Thymus (tissue), 11 donors: ENCODE measurements at regions not wholly inside any gene's neighbourhood (a gene's known extent, or its start where the extent isn't known, plus 50 kb on each side); places are given as distances from the start of the nearest gene placed in this dataset.
"Not testable (repeated sequence)": the region's sequence is repeated elsewhere in the genome, so short reads cannot be mapped to it uniquely, and the experiment has no call there.

ENCODE experiments used
- DNase-seq, 9 donors: peaks; one replicate each; pipeline ENCODE4 v3.0.0-alpha.2; 2013; ENCODE audit warnings: low spot score in 9 of 9, low read depth in 6 of 9, missing footprints in 1 of 9
- H3K27ac ChIP-seq, 2 donors: one replicate each; pipeline ENCODE4 v1.5.1; 2013; ENCODE audit warnings: control low read depth in 1 of 2, low read depth in 1 of 2, low read length in 1 of 2, mild to moderate bottlenecking in 1 of 2, moderate library complexity in 1 of 2
- H3K27me3 ChIP-seq, 2 donors: one replicate each; pipeline ENCODE4 v1.5.1; 2013; ENCODE audit warnings: low read length in 1 of 2; ENCODE audit not compliant: control insufficient read depth in 2 of 2, insufficient read depth in 1 of 2
- H3K36me3 ChIP-seq, 2 donors: one replicate each; pipeline ENCODE4 v1.5.1; 2013; ENCODE audit warnings: low read length in 1 of 2, mild to moderate bottlenecking in 1 of 2, moderate library complexity in 1 of 2; ENCODE audit not compliant: control insufficient read depth in 2 of 2, insufficient read depth in 2 of 2
- H3K4me1 ChIP-seq, 2 donors: one replicate each; pipeline ENCODE4 v1.5.1; 2013; ENCODE audit warnings: low read length in 2 of 2; ENCODE audit not compliant: control insufficient read depth in 2 of 2, insufficient read depth in 2 of 2
- H3K4me3 ChIP-seq, 2 donors: one replicate each; pipeline ENCODE4 v1.5.1; 2013; ENCODE audit warnings: low read length in 2 of 2, control low read depth in 1 of 2, mild to moderate bottlenecking in 1 of 2
- H3K9me3 ChIP-seq, 2 donors: one replicate each; pipeline ENCODE4 v1.5.1; 2013; ENCODE audit warnings: low read length in 1 of 2, mild to moderate bottlenecking in 1 of 2; ENCODE audit not compliant: control insufficient read depth in 2 of 2, insufficient read depth in 1 of 2
- WGBS: extraction: QIAGEN DNeasy Blood & Tissue Kit; methylation state at CpG from one replicate; pipeline ENCODE4 v1.1.7; 2013; 5-methylcytosine and 5-hydroxymethylcytosine counted together
- donor health status: healthy.

GRCh38 chr6:105691971-105692370 is 289.1 kb upstream of the PREP start:
- Histone ChIP-seq H3K36me3 (no peaks in the 10 kb centered on the region), H3K4me3 (no peak overlapping the region), H3K27me3 (peaks cover 0 to 2% of the 10 kb centered on the region in 2 donors), H3K27ac (no peak overlapping the region), H3K9me3 (peaks cover 0 to 4% of the 10 kb centered on the region in 2 donors), H3K4me1 (no peaks in the 10 kb centered on the region)
- no peak for DNase-seq
- WGBS, result 91% methylated on average over 2 of the region's 2 CpGs

- Histone ChIP-seq H3K27me3 (peaks cover 0 to 2% of the 10 kb centered on the region in 2 donors), H3K4me3 (no peak overlapping the region), H3K36me3 (no peaks in the 10 kb centered on the region), H3K27ac (no peak overlapping the region), H3K4me1 (no peaks in the 10 kb centered on the region), H3K9me3 (peaks cover 0 to 8% of the 10 kb centered on the region in 2 donors)
- WGBS, result 97% methylated on average over 3 of the region's 3 CpGs
- no peak for DNase-seq
Observed at GRCh38 chr6:105691081-105691480, 288.2 kb upstream of the PREP start.

GRCh38 chr6:105688573-105688972 is 285.7 kb upstream of the PREP start:
- H3K9me3 ChIP-seq, result peaks cover 0 to 8% of the 10 kb centered on the region in 2 donors
- no peak overlapping the region for H3K4me3 ChIP-seq
- no peak overlapping the region for H3K27ac ChIP-seq
- no peaks in the 10 kb centered on the region for H3K4me1 ChIP-seq
- H3K36me3 ChIP-seq, result no peaks in the 10 kb centered on the region
- DNase-seq, result peak in 1 of 9 donors; percentile 18
- peaks cover 0 to 2% of the 10 kb centered on the region in 2 donors for H3K27me3 ChIP-seq
- WGBS, result 93% methylated on average over 1 of the region's 1 CpG

- not testable (repeated sequence) for H3K27ac ChIP-seq, H3K4me3 ChIP-seq, H3K36me3 ChIP-seq, DNase-seq, H3K9me3 ChIP-seq, H3K4me1 ChIP-seq, H3K27me3 ChIP-seq
- WGBS, result 41% methylated on average over 1 of the region's 1 CpG
Observed at GRCh38 chr6:105686793-105687192, 283.9 kb upstream of the PREP start.

- DNase-seq, result no peak
- Histone ChIP-seq H3K36me3 (no peaks in the 10 kb centered on the region), H3K4me1 (no peaks in the 10 kb centered on the region), H3K27ac (no peak overlapping the region), H3K27me3 (no peaks in the 10 kb centered on the region), H3K9me3 (no peaks in the 10 kb centered on the region), H3K4me3 (no peak overlapping the region)
- 97% methylated on average over 1 of the region's 1 CpG for WGBS
Observed at GRCh38 chr6:105681061-105681460, 278.2 kb upstream of the PREP start.

GRCh38 chr6:105680131-105680530 is 277.2 kb upstream of the PREP start:
- DNase-seq, result no peak
- H3K36me3 ChIP-seq, result no peaks in the 10 kb centered on the region
- no peak overlapping the region for H3K4me3 ChIP-seq
- no peaks in the 10 kb centered on the region for H3K9me3 ChIP-seq
- H3K27ac ChIP-seq, result no peak overlapping the region
- WGBS, result 80% methylated on average over 1 of the region's 1 CpG
- H3K4me1 ChIP-seq, result no peaks in the 10 kb centered on the region
- H3K27me3 ChIP-seq, result no peaks in the 10 kb centered on the region

GRCh38 chr6:105678516-105678915 is 275.6 kb upstream of the PREP start:
- Histone ChIP-seq H3K4me1 (no peaks in the 10 kb centered on the region), H3K9me3 (no peaks in the 10 kb centered on the region), H3K27me3 (no peaks in the 10 kb centered on the region), H3K36me3 (no peaks in the 10 kb centered on the region), H3K27ac (no peak overlapping the region), H3K4me3 (no peak overlapping the region)
- 90% methylated on average over 1 of the region's 1 CpG for WGBS
- DNase-seq, result no peak

- Histone ChIP-seq H3K36me3 (no peaks in the 10 kb centered on the region), H3K27ac (no peak overlapping the region), H3K9me3 (no peaks in the 10 kb centered on the region), H3K27me3 (no peaks in the 10 kb centered on the region), H3K4me1 (no peaks in the 10 kb centered on the region), H3K4me3 (no peak overlapping the region)
- no peak for DNase-seq
- 96% methylated on average over 2 of the region's 2 CpGs for WGBS
Observed at GRCh38 chr6:105677671-105678475, 275.0 kb upstream of the PREP start.

GRCh38 chr6:105676857-105677256 is 274.0 kb upstream of the PREP start:
- Histone ChIP-seq H3K27me3 (no peaks in the 10 kb centered on the region), H3K4me1 (no peaks in the 10 kb centered on the region), H3K9me3 (no peaks in the 10 kb centered on the region), H3K4me3 (no peak overlapping the region), H3K27ac (no peak overlapping the region), H3K36me3 (no peaks in the 10 kb centered on the region)
- WGBS, result 86% methylated on average over 3 of the region's 3 CpGs
- DNase-seq, result no peak
